ENCODE measurements at regions not wholly inside any gene's neighbourhood (a gene's known extent, or its start where the extent isn't known, plus 50 kb on each side); places are given as distances from the start of the nearest gene placed in this dataset.

- TF ChIP-seq ZNF596 (tag by site-specific recombination; IDR thresholded peaks at IDR 0.05) (no peak), CTCF (tag by site-specific recombination; IDR thresholded peaks at IDR 0.05) (no peak), ZNF274 (IDR thresholded peaks at IDR 0.05; ENCODE audit: low read length) (no peak), ZNF274 (tag by site-specific recombination; IDR thresholded peaks at IDR 0.05; ENCODE audit: borderline replicate concordance) (no peak), ZBTB6 (tag by site-specific recombination; IDR thresholded peaks at IDR 0.05) (no peak), ZNF350 (tag by site-specific recombination; IDR thresholded peaks at IDR 0.05) (no peak), ZNF571 (tag by site-specific recombination; IDR thresholded peaks at IDR 0.05) (no peak), ZNF670 (tag by site-specific recombination; IDR thresholded peaks at IDR 0.05; ENCODE audit: low read depth) (no peak), ZNF416 (tag by site-specific recombination; IDR thresholded peaks at IDR 0.05) (no peak), KLF16 (tag by site-specific recombination; IDR thresholded peaks at IDR 0.05) (no peak), ZNF549 (tag by site-specific recombination; IDR thresholded peaks at IDR 0.05) (no peak), ZNF311 (tag by site-specific recombination; IDR thresholded peaks at IDR 0.05; ENCODE audit: borderline replicate concordance) (no peak)
Measured at GRCh38 chr2:19677825-19678518, 223.8 kb downstream of the TTC32 start.
